ENCODE measurements at regions not wholly inside any gene's neighbourhood (a gene's known extent, or its start where the extent isn't known, plus 50 kb on each side); places are given as distances from the start of the nearest gene placed in this dataset.

- no peak for FAIRE-seq
- TF ChIP-seq POLR2A (IDR thresholded peaks at IDR 0.05; ENCODE audit: low read depth, low read length), result no peak
- DNase-seq (ENCODE audit: insufficient read length, low spot score), result no peak
These were observed 833.1 kb upstream of the SEL1L start for GRCh38 chr14:82366803-82367202.

- DNase-seq (ENCODE audit: insufficient read length, low spot score) (no peak), FAIRE-seq (no peak)
- no peak for TF ChIP-seq POLR2A (IDR thresholded peaks at IDR 0.05; ENCODE audit: low read depth, low read length)
These were observed 845.6 kb upstream of the SEL1L start for GRCh38 chr14:82379291-82379690.

DNA sequence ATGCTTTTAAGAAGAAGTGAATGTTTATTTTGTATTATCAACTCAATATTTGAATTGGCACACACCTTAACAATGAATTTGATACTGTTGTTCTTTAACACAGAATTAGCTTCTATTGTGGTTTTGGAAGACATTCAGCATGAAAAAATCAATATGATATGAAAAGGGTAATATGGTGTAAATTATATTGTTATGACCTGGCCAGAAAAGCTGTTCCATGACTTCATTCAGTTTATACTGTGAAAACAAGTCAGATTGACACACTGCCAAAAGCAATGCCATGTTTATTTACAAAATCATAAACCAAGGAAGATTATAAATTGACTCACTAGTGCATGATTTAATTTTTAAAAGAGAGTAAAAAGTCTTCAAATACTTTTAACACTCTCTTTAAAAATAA, 851.4 kb upstream of the SEL1L start:
- FAIRE-seq, result no peak
- DNase-seq (ENCODE audit: insufficient read length, low spot score), result no peak
- no peak for TF ChIP-seq POLR2A (IDR thresholded peaks at IDR 0.05; ENCODE audit: low read depth, low read length)

- DNase-seq (ENCODE audit: insufficient read length, low spot score), result no peak
- no peak for TF ChIP-seq POLR2A (IDR thresholded peaks at IDR 0.05; ENCODE audit: low read depth, low read length)
- FAIRE-seq, result no peak
These were observed 854.0 kb upstream of the SEL1L start for GRCh38 chr14:82387699-82388098.

- no peak for DNase-seq (ENCODE audit: insufficient read length, low spot score)
- no peak for FAIRE-seq
- TF ChIP-seq POLR2A (IDR thresholded peaks at IDR 0.05; ENCODE audit: low read depth, low read length), result no peak
These were observed 854.8 kb upstream of the SEL1L start for GRCh38 chr14:82388488-82388887.

- no peak for FAIRE-seq
- TF ChIP-seq POLR2A (IDR thresholded peaks at IDR 0.05; ENCODE audit: low read depth, low read length), result no peak
- no peak for DNase-seq (ENCODE audit: insufficient read length, low spot score)
These were observed 856.9 kb upstream of the SEL1L start for GRCh38 chr14:82390586-82390985.

- no peak for TF ChIP-seq POLR2A (IDR thresholded peaks at IDR 0.05; ENCODE audit: low read depth, low read length)
- FAIRE-seq (no peak), DNase-seq (ENCODE audit: insufficient read length, low spot score) (no peak)
These were observed 861.3 kb upstream of the SEL1L start for GRCh38 chr14:82394916-82395315.

GRCh38 chr14:82398256-82398655, 864.6 kb upstream of the SEL1L start:
- DNase-seq (ENCODE audit: insufficient read length, low spot score), result no peak
- no peak for TF ChIP-seq POLR2A (IDR thresholded peaks at IDR 0.05; ENCODE audit: low read depth, low read length)
- FAIRE-seq, result no peak

GRCh38 chr14:82403987-82404386, 870.3 kb upstream of the SEL1L start:
- no peak for DNase-seq (ENCODE audit: insufficient read length, low spot score)
- no peak for TF ChIP-seq POLR2A (IDR thresholded peaks at IDR 0.05; ENCODE audit: low read depth, low read length)
- no peak for FAIRE-seq

DNA sequence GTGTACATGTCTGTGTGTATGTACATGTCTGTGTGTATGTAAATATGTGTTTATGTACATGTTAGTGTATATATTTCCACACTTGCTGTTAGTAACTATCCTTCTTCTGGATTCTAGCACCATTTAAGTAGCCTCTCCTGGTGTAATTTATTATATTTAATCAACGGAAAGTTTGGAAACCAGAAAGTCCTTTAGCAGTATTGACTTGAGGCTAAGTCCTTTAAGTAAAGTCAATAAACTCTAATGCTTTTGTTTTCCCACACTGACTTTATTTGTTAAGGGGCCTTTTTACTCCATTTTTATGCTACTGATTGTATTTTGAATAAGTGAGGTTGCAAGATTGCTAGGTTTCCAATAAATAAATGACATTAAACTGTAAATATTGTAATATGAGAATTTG, 876.4 kb upstream of the SEL1L start:
- no peak for FAIRE-seq
- no peak for TF ChIP-seq POLR2A (IDR thresholded peaks at IDR 0.05; ENCODE audit: low read depth, low read length)
- DNase-seq (ENCODE audit: insufficient read length, low spot score), result no peak

DNA sequence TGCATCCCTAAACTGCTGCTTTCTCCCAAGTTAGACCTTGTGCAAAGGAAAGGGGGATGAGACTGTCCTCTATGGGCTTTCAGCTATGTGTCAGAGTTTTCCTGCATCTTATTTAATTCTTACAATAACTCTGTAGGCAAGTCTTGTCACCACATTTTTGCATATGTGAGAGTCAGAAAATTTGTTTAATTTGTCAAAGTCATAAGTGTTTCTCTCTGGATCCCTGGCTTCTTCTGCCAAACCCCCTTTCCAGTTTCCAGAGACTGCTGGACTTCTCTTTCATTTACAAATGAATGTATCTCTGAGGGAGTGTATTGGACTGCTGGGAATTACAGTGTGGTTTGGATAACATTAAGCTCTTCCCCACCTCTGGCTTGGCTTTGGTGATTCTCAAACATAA, 877.6 kb upstream of the SEL1L start:
- DNase-seq (ENCODE audit: insufficient read length, low spot score) (no peak), FAIRE-seq (no peak)
- no peak for TF ChIP-seq POLR2A (IDR thresholded peaks at IDR 0.05; ENCODE audit: low read depth, low read length)

DNA sequence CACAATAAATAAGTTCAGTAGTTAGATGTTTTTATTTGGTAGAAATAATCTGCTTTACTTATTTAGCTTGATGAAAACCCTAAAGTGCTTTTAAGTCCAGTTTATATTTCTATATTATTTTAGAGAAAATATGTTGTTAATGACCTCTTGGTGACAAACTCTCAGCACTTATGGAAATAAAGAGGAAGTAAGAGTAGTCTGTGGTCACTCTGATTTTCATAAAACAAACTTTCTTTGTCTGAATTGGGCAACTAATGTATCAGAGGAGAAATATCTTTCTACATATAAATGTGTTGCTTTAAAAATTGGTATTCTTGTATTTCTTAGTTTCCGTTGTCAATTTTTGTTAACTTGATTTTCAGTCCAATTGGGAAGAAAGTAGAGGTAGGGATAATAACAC, 878.9 kb upstream of the SEL1L start:
- no peak for FAIRE-seq
- no peak for TF ChIP-seq POLR2A (IDR thresholded peaks at IDR 0.05; ENCODE audit: low read depth, low read length)
- no peak for DNase-seq (ENCODE audit: insufficient read length, low spot score)

GRCh38 chr14:82414853-82415539, 881.3 kb upstream of the SEL1L start:
- FAIRE-seq (no peak), DNase-seq (ENCODE audit: insufficient read length, low spot score) (no peak)
- no peak for TF ChIP-seq POLR2A (IDR thresholded peaks at IDR 0.05; ENCODE audit: low read depth, low read length)

- no peak for TF ChIP-seq POLR2A (IDR thresholded peaks at IDR 0.05; ENCODE audit: low read depth, low read length)
- FAIRE-seq, result no peak
- no peak for DNase-seq (ENCODE audit: insufficient read length, low spot score)
These were observed 886.3 kb upstream of the SEL1L start for GRCh38 chr14:82419933-82420332.

DNA sequence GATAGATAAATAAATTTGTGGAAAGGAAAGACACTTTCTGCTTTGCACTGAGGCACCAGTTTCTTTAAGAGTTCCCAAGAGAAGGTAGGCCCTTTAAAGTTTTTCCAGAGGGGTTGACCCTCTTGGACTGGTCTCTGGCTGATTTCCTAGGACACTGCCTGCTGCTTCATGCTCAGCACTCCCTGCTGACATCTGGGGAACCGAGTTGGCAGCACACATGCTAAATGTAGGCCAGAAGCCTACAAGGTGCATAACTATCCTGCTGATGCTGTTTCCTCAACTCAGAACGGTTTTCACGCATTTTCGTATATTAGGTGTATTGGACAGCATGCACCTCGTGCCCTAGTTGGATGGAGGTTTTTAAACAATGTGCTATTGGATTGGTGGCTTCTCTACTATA, 887.2 kb upstream of the SEL1L start:
- TF ChIP-seq POLR2A (IDR thresholded peaks at IDR 0.05; ENCODE audit: low read depth, low read length), result no peak
- DNase-seq (ENCODE audit: insufficient read length, low spot score), result no peak
- no peak for FAIRE-seq

- no peak for TF ChIP-seq POLR2A (IDR thresholded peaks at IDR 0.05; ENCODE audit: low read depth, low read length)
- FAIRE-seq (no peak), DNase-seq (ENCODE audit: insufficient read length, low spot score) (no peak)
These were observed 887.6 kb upstream of the SEL1L start for GRCh38 chr14:82421286-82421685.

Data from H54 (cell line).